Stimulated activated CD4-positive, alpha-beta T cell treated with anti-CD3 and anti-CD28 coated beads, Interleukin-2, amount 100 ng/mL, for 48 hours (primary cell): ENCODE measurements at regions not wholly inside any gene's neighbourhood (a gene's known extent, or its start where the extent isn't known, plus 50 kb on each side); places are given as distances from the start of the nearest gene placed in this dataset.

Experiments
- DNase-seq, 2 donors: peaks; one replicate each; pipeline ENCODE4 v3.0.0-alpha.2; 2020

DNA sequence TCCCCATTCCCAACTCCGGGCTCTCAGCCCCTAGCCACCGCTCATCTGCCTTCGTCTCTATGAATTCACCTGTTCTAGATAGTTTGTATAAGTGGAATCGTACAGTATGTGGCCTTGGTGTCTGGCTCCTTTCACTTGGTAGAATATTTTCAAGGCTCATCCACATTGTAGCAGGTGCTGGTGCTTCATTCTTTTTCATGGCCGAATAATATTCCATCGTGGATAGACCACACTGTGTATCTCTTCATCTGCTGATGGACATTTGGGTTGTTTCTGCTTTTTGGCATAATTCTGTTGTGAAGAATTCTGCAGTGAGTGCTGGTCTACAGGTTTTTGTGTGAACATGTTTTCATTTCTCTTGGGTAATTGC, 324.2 kb downstream of the SEC14L1 start:
- no peak for DNase-seq

DNA sequence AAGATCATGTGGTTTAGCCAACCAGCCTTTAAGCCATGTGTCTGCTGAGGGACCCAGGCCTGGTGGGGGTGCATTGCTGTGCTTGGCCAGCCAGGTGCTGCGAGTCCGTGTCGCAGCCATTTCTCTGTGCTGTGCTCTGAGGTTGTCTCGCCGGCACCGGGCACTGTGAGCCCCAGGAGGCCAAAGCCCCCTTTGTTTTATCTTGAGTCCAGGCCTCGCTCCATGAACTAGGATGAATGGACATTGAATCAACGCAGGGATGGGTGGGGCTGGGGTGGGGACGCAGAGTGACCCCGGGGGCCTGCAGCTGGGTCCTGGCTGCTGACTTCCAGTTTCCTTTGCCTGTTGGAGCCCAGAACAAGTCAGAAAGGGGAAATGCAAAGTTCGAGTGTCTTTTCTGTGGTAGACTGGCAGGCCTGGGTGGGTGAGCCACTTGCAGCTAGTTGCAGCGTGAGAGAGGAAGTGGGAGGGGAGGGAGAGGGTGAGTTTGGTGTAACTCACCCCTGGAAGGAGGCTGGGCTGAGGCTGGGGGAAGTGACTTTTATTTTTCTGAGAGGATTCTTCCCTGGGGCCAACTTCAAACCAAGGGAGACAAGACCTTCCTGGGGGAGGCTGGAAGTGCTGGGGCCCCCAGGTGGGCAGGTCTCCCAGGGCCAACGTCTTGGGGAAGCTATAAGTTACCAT, 324.7 kb downstream of the SEC14L1 start:
- no peak for DNase-seq

DNA sequence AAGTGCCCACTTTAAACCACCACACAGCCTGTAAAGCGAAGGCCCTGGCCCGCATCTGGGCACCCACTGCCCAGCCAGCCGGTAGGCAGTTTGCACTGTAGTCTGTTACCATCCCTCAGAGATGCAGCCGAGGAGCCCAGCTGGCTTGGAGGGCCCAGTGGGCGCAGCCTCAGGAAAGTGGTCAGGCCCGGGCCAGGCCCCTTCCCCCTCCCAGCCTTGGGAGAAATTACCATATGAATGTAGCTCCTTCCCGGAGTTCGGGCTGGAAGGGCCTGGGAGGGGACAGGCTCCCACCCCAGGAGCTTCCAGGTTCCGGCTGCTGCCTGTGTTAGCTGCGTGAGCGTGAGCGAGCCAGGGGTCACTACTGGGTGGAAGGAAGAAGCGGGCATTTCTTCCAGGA, 325.4 kb downstream of the SEC14L1 start:
- DNase-seq = no peak

DNA sequence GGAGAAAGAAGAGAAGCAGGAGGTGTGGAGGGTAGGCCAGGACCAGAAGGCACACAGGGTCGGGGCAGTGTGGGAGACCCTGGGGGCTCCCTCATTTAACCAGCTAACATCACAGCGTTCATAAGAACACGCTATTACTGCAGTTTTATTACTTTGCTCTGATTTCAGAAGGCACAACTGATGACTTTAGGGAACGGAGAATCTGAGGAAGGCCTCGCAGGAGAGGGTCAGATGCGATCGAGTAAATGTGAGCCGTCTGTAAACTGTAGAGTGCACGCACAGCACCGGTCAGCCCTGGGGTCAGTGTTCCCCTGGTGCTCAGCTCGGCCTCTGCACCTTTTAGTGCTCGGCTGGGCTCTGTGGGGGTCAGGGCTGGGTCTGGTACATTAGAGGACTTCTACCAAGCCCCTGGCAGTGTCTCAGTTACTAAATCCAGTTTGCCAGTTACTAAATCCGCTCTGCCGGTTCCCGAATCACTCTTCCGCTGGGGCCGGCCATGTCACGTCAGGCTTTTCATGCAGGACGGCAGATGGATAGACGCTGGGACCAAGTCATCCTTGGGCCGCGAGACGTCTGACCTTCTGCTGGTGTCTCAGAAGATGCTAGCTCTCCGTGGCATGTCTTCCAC, 325.9 kb downstream of the SEC14L1 start:
- no peak for DNase-seq

DNA sequence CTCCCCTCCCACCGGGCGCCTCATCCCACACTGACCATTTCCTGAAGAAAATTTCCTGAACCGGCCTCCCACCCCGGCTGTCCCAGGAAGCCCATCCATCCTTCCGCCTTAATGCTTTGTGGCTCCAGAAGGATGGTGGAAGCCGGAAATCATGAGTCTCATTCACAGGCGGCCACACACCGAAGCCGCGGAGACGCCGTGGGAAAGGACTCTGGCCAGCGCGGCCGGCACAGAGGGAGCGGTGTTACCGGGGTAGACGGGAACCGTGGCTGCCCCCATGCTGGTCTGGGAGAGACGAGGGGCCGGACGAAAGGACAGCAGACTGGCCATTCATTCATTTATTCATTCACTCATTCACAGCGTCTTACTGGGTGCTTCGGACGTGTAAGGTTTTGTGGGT, 326.8 kb downstream of the SEC14L1 start:
- no peak for DNase-seq

DNA sequence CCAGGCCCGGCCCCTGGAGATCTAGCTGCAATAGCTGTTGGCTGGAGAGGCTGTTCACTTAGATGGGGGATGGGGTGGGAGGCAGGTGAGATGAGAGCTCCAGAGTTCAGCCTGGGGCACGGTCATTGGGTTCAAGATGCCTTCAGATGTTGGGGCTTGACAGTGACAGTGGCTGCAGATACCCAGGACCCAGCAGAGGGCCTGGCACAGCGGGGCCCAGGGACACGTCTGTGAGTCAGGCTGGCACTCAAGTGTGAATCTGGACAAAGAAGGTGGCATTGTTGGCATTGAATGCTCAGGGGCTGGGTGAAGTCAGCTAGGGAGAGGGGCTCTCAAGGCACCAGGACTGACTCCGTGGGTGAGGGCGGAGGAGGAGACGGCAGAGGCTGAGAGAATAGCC, 328.1 kb downstream of the SEC14L1 start:
- no peak for DNase-seq

DNA sequence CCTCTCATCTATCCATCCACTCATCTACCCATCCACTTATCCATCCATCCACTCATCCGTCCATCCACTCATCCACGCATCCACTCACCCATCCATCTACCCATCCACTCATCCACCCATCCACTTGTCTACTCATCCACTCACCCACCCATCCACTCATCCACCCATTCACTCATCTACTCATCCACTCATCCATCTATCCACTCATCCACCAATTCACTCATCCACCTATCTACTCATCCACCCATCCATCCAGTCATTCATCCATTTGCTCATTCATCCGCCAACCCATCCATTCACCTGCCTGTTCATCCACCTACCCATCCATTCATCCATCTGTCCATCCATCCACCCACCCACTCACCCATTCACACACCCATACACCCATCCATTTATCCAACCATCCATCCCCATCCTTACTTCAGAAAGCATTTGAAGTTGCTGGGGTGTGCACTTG, 329.6 kb downstream of the SEC14L1 start:
- DNase-seq = no peak

DNA sequence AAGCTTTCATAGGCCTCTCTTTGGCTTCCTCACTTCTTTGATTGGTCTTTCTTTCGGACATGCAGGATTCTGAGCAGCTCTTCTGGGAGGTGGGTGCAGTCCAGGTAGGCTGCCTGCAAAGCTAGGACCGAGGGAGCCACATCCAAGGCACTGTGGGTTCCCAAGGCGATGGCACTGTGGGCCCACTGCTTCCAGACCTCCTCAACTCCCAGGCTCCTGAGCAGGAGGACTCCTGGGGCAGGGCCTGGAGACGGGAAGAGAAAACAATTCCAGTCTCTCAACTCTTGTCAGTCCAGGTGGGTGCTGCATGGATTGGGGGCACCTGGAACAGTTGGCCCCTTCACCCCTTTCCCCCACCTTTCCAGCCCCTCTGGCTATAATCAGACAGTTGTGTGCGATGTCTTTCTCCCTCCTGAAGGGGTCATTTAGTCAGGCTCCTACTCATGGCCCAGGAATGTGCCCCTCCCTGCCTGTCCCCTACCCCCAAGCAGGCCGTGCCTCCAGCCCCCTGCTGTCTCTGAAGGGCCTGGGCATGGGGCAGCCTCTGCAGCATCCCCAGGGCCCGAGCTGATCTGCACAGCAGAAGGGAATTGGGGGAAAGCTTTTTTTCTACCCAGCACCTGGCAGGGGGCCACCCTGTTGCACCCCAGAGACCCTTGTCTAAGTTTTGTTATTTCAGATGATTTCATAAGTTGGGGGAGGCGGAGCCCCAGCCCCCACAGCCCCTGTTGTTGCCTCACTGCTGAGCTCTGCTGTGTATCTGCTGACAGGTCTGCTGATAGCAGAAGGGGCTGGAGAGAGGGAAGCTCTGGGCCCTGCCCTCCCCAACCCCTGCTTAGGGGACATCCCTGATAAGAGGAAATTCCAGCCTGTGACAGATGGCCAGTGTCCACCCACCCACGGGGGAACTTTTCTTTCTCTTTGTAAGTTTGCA, 330.3 kb downstream of the SEC14L1 start:
- no peak for DNase-seq

DNA sequence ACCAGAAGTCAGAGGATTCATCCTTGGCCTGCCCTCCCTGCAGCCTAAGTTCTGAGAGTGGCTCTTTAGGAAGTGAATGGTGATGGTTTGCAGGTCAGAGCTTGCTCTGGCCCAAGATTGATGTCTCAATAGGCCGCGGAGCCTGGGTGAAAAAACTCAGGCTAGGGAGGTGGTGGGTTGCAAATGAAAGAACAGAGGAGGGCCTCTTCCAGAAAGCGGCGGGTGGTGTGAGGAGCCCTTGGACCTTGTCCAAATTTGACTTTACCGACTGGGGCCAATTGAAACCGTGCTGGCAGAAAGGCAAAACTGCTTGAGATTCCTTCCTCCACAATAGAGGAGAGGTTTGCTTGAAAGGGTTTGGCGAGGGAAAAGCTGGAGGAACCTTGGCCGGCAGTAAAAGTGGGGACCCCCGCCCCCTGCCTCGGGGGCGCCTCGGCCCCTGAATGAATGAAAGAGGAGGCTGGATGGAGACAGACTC, 331.3 kb downstream of the SEC14L1 start:
- no peak for DNase-seq

DNA sequence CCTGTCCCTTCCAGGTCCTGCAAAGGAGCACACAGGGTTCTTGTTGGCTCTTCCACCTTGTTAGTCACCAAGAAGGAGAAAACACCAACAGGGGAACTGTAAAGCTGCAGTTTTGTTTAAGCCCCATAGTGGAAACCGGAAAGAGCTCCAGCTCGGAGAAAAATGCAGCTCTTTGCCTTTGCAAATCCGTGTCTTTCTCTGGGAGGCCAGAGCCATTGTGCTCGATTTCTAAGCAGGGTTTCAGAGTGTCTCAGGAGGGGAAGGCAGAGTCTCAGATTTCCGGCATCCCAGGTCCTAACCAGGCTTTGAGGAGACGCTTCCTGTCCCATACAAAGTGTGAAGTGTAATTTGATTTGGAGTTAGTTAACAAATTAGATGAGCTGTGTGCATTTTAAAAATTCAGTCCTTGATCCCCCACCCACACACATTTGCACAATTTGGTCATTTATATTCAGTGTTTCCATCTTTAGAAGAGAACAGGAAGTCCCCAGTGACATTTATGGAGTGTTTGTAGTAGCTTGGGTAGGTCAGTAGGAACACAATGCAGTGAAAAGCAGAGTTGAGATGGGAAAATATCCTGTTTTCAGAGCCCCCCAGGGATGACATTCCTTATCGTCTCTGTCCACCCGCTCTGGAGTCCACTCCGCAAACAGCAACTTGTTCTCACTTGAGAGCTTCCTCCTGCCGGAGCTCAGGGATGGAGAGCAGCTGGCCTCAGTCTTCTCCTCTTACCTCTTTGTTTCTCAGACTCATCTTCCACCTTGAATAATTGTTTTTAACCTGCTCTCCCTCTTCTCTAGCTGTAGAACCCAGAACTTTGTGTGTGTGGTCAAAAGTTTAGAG, 331.9 kb downstream of the SEC14L1 start:
- DNase-seq = no peak

DNA sequence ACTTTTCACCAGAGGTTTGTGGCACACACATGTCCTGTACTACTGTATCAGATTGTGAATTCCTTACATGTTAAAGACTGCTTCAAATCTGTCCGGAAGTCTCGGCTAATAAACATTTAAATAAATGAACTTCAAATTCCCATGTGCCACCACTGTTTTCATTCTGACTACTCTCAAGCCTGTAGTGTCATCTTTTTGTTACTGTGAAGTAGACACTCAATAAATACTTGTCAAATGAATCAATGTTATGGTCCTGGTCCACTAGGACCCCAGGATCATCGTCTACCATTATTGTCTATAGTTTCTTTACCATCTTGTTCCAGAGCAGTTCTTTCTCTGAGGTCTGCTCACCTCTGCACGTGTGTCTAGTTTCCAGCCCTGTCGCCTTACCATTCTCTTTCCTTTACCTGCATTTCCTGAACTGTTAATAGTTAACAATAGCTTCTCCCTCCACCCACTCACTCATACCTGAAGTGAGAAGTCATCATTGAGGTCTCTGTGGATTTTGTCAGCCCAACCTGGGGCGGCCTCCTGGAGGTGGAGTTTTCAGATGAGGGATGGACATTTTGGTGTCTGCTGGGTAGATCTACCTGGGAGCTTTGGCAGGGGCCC, 333.0 kb downstream of the SEC14L1 start:
- no peak for DNase-seq

DNA sequence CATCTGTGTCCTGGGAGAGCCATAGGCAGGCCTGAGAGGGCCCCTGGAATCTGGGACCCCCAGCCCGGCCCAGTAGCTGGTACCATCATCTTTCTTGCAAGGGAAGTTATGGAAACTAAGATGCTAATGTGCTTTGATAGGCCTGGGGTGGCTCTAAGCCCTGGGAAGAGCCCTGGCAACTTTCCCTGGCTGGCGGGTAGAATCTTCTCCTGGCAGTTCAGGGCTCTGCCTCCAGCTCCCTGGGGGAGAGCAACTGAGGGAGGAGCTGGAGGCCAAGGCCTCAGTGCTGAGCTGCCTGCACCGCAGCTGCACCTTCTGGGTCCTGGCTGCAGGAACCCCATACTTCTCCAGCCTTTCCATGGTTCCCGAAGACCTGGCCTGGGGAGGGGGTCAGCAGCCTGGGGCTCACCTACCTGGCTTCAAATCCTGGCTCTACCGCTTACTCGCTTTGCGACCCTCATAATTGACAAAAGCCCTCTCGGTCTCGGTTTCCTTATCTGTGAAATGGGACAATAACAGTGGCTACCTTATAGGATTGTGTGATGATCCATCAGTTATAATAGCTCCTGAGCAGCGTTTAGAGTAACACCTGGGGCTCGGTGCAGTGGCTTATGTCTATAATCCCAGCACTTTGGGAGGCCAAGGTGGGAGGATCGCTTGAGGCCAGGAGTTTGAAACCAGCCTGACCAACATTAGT, 333.7 kb downstream of the SEC14L1 start:
- DNase-seq = no peak

DNA sequence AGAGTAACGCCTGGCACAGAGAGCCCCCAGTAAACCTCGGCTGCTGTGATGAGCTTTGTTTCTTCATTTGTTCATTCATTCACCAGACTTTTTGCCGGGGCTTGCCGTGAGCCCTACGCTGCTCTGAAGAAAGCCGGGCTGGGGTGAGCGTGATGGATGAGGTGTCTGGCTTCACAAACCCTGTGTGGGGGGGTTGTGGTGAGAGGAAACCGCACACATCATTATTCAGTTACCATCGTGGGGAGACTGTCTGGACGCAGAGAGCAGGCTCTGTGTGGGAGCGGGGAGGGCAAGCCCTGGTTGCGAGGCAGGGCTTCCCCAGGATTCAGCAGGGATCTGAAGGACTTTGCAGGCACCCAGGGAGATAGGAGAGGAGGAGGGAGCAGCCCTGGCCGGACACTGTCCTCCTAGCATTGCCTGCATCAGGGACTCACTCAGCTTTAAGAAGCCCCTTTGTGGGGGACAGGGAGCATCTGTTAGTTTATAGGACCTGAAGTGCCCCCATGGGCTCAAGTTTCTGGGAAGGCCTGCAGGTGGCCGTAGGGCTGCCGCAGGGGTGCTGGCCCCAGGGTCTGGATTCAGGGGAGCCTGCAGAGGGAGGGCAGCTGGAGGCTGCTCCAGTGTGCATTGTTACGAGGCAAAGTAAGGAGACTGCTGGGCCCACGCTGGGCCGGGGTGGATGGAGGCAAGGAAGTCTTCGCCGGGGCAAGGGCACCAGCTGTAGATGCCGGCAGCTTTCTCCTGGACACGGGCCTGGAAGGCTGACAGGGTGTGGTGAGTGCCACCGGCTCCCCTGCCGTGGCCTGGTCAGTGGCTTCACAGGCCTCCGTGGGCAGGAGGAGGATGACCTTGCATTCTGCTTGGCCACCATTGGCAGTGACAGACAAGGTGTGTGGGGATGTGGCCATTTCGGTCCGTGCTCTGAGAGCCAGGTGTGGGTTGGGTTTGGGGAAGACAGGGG, 334.5 kb downstream of the SEC14L1 start:
- DNase-seq = peak in 1 of 2 donors; percentile 61

DNA sequence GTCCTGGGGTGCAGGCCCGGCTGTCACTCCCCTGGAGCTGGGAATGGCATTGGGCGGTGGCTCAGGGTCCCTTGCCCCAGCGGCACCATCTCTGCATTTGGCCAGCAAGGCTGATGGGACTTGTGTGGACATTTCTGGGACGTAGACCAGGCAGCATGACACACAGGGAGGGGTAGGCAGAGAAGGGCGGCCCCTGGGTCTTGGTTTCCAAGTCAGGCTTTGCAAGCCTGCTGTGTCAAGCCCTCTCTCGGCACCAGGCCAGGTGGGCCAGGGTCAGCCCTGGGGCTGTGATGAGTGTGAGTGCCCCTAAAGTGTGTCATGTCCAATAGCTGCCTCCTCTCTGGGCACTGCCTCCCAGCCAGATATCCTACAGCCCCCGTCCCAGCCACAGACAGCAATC, 335.2 kb downstream of the SEC14L1 start:
- DNase-seq = no peak

DNA sequence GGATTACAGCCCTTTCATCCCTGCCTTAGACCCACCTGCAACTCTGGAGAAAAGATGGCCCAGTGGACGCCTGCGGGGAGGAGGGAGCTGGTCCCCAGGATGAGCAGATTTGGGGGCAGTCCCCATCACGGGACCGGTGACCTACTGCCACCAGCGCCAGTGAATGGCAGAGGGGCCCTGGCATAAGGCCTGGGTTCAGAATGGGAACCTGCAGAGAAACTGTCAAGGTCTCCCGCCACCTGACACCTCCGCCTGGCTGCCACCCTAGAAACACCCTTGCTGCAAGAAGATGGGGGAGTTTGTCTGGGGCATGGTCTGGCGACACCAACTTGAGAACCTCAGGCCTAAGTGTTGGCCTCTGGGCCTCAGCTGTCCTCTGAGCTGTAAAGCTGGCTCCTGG, 335.7 kb downstream of the SEC14L1 start:
- DNase-seq = no peak

DNA sequence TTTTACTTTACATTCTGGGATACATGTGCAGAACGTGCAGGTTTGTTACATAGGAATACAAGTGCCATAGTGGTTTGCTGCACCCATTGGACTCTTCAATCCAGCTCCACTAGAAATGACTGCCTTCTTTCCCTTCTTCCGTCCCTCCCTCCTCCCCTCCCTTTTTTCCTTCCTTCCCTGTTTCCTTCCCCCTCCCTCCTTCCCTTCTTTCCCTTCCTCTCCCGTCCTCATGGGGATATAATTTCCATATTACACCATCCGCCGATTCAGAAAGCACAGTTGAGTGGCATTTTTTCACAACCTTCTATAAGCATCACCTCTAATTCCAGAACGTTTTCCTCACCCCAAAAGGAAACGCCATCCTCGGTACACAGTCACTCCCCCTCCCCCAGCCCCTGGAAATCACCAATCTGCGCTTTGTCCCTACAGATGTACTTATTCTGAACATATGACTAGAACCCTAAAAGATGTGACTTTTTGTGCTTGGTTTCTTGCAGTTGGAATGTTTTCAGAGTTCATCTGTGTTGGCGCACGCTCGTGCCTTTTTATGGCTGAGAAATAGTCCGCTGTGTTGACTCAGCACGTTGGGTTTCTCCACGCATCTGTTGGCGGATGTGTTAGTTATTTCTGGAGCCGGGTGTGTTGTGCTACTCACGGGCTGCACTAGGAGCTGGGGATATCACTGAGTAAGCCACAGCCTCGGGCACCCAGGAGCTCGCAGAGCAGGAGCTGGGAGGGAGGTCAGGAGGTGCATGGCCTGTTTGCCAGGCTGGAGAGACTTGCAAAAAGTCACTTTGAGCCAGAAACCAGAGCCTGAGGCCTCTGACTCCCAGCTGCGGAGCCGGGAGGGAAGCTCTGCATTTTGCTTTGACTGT, 336.4 kb downstream of the SEC14L1 start:
- DNase-seq = no peak

DNA sequence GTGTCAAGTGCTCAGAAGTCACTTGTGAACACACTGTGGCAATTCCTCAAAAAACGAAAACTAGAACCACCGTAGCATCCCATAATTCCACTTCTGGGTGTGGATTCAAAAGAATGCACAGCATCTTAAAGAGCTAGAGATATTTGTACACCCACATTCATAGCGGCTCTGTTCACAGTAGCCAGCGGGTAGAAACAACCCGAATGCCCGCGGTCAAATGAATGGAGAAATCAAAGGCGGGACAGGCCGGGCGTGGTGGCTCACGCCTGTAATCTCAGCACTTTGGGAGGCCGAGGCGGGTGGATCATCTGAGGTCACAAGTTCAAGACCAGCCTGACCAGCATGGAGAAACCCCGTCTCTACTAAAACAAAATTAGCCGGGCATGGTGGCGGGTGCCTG, 337.5 kb downstream of the SEC14L1 start:
- no peak for DNase-seq

DNA sequence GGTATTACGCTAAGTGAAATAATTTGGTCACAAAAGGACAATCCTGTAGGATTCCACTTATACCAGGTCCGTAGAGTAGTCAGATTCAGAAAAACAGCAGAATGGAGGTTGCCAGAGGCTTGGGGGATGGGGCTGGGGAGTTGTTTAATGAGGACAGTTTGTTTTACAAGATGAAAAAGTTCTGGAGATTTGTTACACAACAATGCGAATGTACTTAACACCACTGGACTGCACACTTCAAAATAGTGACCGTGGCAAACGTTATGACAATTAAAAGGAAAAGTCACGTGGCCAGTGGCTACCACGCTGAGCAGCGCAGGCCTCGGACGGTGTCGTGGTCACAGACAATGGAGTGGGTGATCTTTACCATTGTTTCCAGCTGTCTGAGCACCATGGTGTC, 338.1 kb downstream of the SEC14L1 start:
- DNase-seq = no peak
